ENCODE measurements at regions not wholly inside any gene's neighbourhood (a gene's known extent, or its start where the extent isn't known, plus 50 kb on each side); places are given as distances from the start of the nearest gene placed in this dataset.
A peak's percentile ranks its signal among the peaks of the same experiment; 100 is the strongest.

DNA sequence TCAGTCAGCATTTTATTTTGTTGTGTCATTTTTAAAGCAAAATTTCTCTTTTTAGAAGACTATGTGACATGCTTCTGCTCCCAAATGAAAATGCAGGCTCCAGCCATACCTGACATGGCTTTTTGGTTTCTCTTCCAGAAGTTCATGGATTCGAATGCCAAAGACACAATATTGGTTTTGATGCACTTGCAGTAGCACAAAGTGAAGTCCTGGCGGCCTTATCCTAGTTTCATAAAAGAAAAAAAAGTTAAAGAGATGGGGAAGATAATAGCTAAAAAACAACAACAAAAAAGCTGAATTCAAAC is 62.7 kb downstream of the NR2F2 start:
- H2BK15ac ChIP-seq (ENCODE audit: low read depth, low read length): no peak overlapping the region
- H4K91ac ChIP-seq (ENCODE audit: insufficient read depth, low read depth, low read length): no peak overlapping the region
- H3K9ac ChIP-seq (ENCODE audit: low read depth, low read length): no peak overlapping the region
- H3K18ac ChIP-seq (ENCODE audit: low read depth, low read length): no peak overlapping the region
- WGBS, 2 experiments (ENCODE audit: extremely low coverage in 2 of 2, insufficient read length in 1 of 2): no CpG with 5 or more reads among the region's 2 CpGs
- intact Hi-C loops (cut with micrococcal nuclease): no loop called here
- no peaks in the 10 kb centered on the region for H3K27me3 ChIP-seq (ENCODE audit: control insufficient read depth, insufficient read depth, low read length)
- no peak overlapping the region for H3K27ac ChIP-seq (ENCODE audit: insufficient read depth, low read length)
- no peak overlapping the region for H2AFZ ChIP-seq (replicated peaks; ENCODE audit: low read length, poor library complexity)
- no peaks in the 10 kb centered on the region for H3K9me1 ChIP-seq (ENCODE audit: insufficient read depth, low read length)
- BruUV-seq (replicated peaks): no TSS peak
- H2BK20ac ChIP-seq (ENCODE audit: low read depth, low read length): no peak overlapping the region
- CTCF ChIA-PET: no interaction called here
- DNase-seq (peak; percentile 5), ATAC-seq (ENCODE audit: low read depth) (no peak)
- no peak overlapping the region for H3K4me3 ChIP-seq (ENCODE audit: insufficient read depth, low read depth, low read length)
- no peak overlapping the region for H3K56ac ChIP-seq (ENCODE audit: extremely low read depth, insufficient read depth, low read length)
- no peaks in the 10 kb centered on the region for H3K9me3 ChIP-seq (ENCODE audit: control insufficient read depth, insufficient read depth, low read length)
- dilution Hi-C loops (cut with HindIII; ENCODE audit: low sequenced_read_pairs, unreplicated experiment): no loop called here
- no peaks in the 10 kb centered on the region; a peak in 1 of 4 replicates for H3K79me1 ChIP-seq (ENCODE audit: low read depth in 1 of 2, low read length in 2 of 2)
- peaks cover 3% of the 10 kb centered on the region; the same call in 1 of the 2 replicates for H3K4me1 ChIP-seq (ENCODE audit: control insufficient read depth, insufficient read depth, low read length)
- TF ChIP-seq USF2 (IDR thresholded peaks at IDR 0.05; ENCODE audit: low read depth, low read length) (no peak), MXI1 (IDR thresholded peaks at IDR 0.05; ENCODE audit: borderline replicate concordance, low read depth, low read length) (no peak), NFE2L2 (IDR thresholded peaks at IDR 0.05; ENCODE audit: low read depth, low read length) (no peak), MAFK (IDR thresholded peaks at IDR 0.05; ENCODE audit: low read depth, low read length) (peak; percentile 26; the same call in 1 of the 2 replicates), RCOR1 (IDR thresholded peaks at IDR 0.05; ENCODE audit: insufficient replicate concordance, low read length) (no peak)
- TF ChIP-seq, protein P1, sequence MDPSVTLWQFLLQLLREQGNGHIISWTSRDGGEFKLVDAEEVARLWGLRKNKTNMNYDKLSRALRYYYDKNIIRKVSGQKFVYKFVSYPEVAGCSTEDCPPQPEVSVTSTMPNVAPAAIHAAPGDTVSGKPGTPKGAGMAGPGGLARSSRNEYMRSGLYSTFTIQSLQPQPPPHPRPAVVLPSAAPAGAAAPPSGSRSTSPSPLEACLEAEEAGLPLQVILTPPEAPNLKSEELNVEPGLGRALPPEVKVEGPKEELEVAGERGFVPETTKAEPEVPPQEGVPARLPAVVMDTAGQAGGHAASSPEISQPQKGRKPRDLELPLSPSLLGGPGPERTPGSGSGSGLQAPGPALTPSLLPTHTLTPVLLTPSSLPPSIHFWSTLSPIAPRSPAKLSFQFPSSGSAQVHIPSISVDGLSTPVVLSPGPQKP (IDR thresholded peaks at IDR 0.05; ENCODE audit: borderline replicate concordance, low read depth, low read length): no peak
- in situ Hi-C loops (cut with MboI; ENCODE audit: low sequenced_read_pairs): no loop called here
- no peak overlapping the region for H3K4ac ChIP-seq (ENCODE audit: low read depth, low read length)
- no peak overlapping the region for H2BK5ac ChIP-seq (ENCODE audit: low read depth, low read length, poor library complexity, severe bottlenecking)
- H4K5ac ChIP-seq (ENCODE audit: low read depth, low read length): no peak overlapping the region
- POLR2A ChIA-PET (ENCODE audit: unreplicated experiment): no interaction called here
- no peaks in the 10 kb centered on the region for H3K36me3 ChIP-seq (ENCODE audit: control insufficient read depth, insufficient read depth, low read length)
- no peak overlapping the region for H3K4me2 ChIP-seq (ENCODE audit: low read depth, low read length)
- H2BK120ac ChIP-seq (ENCODE audit: low read depth, low read length): no peak overlapping the region
- H3K23ac ChIP-seq (ENCODE audit: low read depth, low read length): no peak overlapping the region
- no peak overlapping the region for H2AK5ac ChIP-seq (ENCODE audit: low read depth, low read length)
- no peak overlapping the region for H4K8ac ChIP-seq (ENCODE audit: low read depth in 2 of 2, low read length in 2 of 2)
- no peak overlapping the region for H2AK9ac ChIP-seq (replicated peaks; ENCODE audit: low read depth, low read length, poor library complexity)
- no peaks in the 10 kb centered on the region for H4K20me1 ChIP-seq (ENCODE audit: insufficient read depth, low read length)
- no peak overlapping the region for H3K14ac ChIP-seq (replicated peaks; ENCODE audit: low read depth, low read length)

Data from IMR-90 (cell line).